ENCODE measurements at regions not wholly inside any gene's neighbourhood (a gene's known extent, or its start where the extent isn't known, plus 50 kb on each side); places are given as distances from the start of the nearest gene placed in this dataset.
"Not testable (repeated sequence)": the region's sequence is repeated elsewhere in the genome, so short reads cannot be mapped to it uniquely, and the experiment has no call there.

DNA sequence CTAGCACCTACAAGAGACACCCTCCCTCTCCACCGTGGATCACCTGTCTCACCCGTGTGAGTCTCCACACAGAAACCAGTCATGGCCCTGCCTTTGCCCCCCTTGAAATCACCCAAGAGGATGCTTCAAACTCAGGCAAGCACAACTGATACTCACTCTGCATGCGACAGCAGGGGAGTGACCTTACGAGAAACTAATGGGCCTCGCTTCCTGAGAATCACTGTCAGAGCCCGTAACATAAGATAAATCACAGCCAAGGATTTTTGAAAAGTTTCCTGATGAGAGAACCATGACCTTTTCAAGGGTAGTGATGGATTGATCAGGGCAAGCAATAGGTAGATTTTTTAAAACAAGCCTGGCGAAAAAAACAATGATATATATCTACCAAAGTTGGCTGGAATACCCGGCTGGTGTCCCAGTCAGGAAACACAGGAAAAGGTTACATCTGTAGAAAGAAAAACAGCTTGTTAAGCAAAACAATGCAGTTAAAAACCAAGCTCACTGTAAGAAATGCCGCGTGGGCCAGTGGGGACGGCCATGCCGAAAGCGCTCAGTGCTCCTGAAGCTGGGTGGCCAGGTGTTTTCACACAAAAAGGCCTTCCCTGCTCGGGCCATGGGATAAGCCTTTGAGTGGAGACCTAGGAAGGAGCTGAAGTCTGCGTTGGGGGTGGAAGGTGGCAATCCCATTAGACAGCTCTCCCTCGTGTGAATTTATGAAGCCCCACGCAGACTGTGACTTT, 388.6 kb upstream of the FRG1 start:
- DNase-seq, result not testable (repeated sequence)

GRCh38 chr4:189560605-189561004, 380.1 kb upstream of the FRG1 start:
- not testable (repeated sequence) for DNase-seq

GRCh38 chr4:189563751-189564150, 376.9 kb upstream of the FRG1 start:
- not testable (repeated sequence) for DNase-seq

DNA sequence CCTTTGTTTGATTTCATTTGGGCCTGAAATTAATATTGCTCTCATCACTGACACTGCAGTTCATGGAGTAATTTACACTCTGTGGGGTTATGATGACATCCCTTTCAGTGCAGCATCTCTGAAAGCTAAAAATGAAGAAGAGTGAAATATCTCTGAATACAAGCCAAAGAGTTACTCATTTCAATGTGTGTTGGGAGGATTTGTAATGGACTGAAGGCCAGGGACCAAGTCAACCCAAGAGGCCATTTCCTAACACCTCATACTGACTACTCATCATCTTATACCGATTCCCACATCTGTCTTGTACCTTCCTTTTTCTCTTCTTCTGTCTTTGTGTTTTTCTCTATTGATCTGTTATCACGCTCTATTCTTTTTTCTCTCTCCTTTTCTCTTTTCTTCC, 374.4 kb upstream of the FRG1 start:
- DNase-seq, result not testable (repeated sequence)

DNA sequence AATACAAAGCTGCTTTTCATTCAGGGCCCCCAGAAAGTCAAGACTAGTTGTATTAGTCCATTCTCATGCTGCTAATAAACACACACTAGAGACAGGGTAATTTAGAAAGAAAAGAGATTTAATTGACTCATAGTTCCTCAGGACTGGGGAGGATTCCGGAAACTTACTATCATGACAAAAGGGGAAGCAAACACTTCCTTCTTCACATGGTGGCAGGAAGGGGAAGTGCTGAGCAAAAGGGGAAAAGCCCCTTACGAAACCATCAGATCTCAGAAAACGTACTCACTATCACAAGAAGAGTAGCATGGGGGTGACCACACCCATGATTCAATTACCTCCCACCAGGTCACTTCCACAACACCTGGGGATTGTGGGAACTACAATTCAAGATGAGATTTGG, 373.8 kb upstream of the FRG1 start:
- not testable (repeated sequence) for DNase-seq

GRCh38 chr4:189579645-189580044, 361.0 kb upstream of the FRG1 start:
- DNase-seq, result not testable (repeated sequence)

- DNase-seq, result peak; percentile 2
Observed at GRCh38 chr4:189586908-189587632, 353.6 kb upstream of the FRG1 start.

GRCh38 chr4:189589201-189589600, 351.5 kb upstream of the FRG1 start:
- not testable (repeated sequence) for DNase-seq

DNA sequence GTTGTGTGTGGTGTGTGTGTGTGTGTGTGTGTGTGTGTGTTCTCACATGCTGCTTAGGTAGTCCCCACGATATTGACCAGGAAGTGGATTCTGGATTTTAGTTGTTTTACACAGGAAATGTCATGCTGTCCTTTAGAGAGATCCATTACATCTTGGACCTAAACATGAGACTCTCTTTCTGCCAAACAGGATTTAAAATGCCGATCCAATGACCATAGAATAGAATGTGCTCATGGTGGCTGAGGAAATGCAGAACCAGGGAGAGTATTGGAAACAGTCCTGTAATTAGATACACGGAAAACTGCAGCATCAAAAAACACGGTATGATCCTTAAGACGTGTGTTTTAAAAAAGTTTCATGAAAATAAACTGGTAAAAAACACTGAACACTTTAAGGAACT, 347.8 kb upstream of the FRG1 start:
- DNase-seq, result no peak

- no peak for DNase-seq
Observed at GRCh38 chr4:189597341-189597740, 343.3 kb upstream of the FRG1 start.

- DNase-seq, result no peak
Observed at GRCh38 chr4:189600264-189600663, 340.4 kb upstream of the FRG1 start.

GRCh38 chr4:189600718-189601435, 339.8 kb upstream of the FRG1 start:
- peak; percentile 17 for DNase-seq

- DNase-seq, result not testable (repeated sequence)
Observed at GRCh38 chr4:189602827-189603226, 337.8 kb upstream of the FRG1 start.

GRCh38 chr4:189610571-189610970, 330.1 kb upstream of the FRG1 start:
- not testable (repeated sequence) for DNase-seq

GRCh38 chr4:189613207-189613606, 327.5 kb upstream of the FRG1 start:
- DNase-seq, result no peak

DNA sequence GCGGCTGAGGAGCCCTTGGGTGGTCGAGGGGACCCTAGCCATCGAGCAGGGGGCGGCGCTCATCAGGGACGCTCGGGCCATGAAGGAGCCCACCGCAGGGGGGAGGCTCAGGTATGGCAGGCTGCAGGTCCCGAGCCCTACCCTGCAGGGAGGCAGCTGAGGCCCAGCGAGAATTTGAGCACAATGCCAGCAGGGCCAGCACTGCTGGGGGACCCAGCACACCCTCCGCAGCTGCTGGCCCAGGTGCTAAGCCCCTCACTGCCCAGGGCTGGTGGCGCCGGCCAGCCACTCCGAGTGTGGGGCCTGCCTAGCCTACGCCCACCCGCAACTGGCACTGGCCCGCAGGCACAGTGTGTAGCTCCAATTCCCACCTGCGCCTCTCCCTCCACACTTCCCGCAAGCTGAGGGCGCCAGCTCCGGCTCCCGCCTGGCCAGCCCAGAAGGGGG, 325.4 kb upstream of the FRG1 start:
- DNase-seq, result no peak

DNA sequence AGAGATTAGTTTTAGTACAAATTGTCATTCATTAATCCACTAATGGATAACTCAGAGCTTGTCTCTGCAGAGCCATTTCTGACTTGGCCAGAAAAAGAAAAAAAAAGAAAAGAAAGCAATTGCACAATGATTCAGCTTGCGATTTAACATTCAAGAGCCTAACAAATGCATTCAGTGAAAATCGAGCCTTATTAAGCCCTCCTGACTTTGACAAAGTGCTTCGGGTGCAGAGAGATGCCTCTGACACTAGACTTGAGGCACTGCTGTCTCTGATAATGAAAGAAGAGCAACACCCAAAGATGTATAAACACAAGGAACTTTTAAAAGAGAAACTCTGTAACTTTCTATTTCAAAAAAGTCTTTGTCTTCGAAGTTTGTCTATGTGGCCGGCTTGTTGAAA, 322.9 kb upstream of the FRG1 start:
- not testable (repeated sequence) for DNase-seq

- DNase-seq, result not testable (repeated sequence)
Observed at GRCh38 chr4:189619441-189620250, 321.0 kb upstream of the FRG1 start.

- DNase-seq, result not testable (repeated sequence)
Observed at GRCh38 chr4:189622574-189622973, 318.1 kb upstream of the FRG1 start.

DNA sequence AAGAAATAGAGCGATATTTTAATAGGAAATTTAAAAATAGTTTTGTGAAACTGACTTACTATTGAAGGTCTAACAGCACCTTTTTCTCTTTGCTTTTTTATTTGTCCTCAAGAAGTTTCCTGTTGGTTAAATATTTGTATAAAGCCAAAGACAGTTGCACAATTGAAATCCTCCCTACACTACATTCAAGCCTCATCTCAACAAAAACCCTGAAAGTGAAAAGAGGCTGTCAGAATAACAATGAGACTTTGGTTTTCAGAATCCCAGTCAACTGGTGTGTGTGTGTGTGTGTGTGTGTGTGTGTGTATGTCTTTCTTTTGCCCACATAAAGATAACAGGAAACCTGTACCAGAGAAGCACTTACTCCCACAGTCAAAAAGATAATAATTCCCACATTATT, 313.6 kb upstream of the FRG1 start:
- not testable (repeated sequence) for DNase-seq

DNA sequence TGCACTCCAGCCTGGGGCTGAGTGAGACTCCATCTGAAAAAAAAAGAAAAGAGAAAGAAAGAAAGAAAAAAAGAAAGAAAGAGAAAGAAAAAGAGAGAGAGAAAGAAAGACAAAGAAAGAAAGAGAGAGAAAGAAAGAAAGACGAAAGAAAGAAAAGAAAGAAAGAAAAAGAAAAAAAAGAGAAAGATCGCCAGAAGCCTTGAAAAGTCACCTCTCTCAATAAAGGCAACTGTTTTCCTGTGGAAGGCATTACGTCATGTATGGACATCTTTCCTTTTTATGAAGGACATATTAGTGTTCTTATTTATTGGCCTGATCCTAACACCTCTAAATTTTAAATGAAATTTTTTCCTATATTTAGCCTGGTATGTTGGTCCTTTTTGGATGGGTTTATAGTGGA, 310.9 kb upstream of the FRG1 start:
- not testable (repeated sequence) for DNase-seq

- not testable (repeated sequence) for DNase-seq
Observed at GRCh38 chr4:189630913-189631567, 309.6 kb upstream of the FRG1 start.

Measured in fibroblast of upper back skin (primary cell).